ENCODE measurements at regions not wholly inside any gene's neighbourhood (a gene's known extent, or its start where the extent isn't known, plus 50 kb on each side); places are given as distances from the start of the nearest gene placed in this dataset.

GRCh38 chr7:68998136-68998535 is 600.1 kb upstream of the AUTS2 start:
- no peaks in the 10 kb centered on the region for H3K36me3 ChIP-seq
- no peaks in the 10 kb centered on the region for H3K4me1 ChIP-seq
- TF ChIP-seq, protein P1, sequence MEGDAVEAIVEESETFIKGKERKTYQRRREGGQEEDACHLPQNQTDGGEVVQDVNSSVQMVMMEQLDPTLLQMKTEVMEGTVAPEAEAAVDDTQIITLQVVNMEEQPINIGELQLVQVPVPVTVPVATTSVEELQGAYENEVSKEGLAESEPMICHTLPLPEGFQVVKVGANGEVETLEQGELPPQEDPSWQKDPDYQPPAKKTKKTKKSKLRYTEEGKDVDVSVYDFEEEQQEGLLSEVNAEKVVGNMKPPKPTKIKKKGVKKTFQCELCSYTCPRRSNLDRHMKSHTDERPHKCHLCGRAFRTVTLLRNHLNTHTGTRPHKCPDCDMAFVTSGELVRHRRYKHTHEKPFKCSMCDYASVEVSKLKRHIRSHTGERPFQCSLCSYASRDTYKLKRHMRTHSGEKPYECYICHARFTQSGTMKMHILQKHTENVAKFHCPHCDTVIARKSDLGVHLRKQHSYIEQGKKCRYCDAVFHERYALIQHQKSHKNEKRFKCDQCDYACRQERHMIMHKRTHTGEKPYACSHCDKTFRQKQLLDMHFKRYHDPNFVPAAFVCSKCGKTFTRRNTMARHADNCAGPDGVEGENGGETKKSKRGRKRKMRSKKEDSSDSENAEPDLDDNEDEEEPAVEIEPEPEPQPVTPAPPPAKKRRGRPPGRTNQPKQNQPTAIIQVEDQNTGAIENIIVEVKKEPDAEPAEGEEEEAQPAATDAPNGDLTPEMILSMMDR (IDR thresholded peaks at IDR 0.05), result no peak
- TF ChIP-seq EP300 (IDR thresholded peaks at IDR 0.05) (no peak), POLR2A (IDR thresholded peaks at IDR 0.05; ENCODE audit: low read depth) (no peak), POLR2AphosphoS5 (IDR thresholded peaks at IDR 0.05) (no peak)
- no peak overlapping the region for H3K27ac ChIP-seq (replicated peaks in 1 of 4)
- no peak for DNase-seq (ENCODE audit: extremely low spot score)
- intact Hi-C loops (cut with DNase I), result no loop called here
- no peak overlapping the region for H3K4me3 ChIP-seq
- peaks cover 0 to 33% (median 31%) of the 10 kb centered on the region in 4 donors for H3K9me3 ChIP-seq
- WGBS, result 67% methylated on average over 3 of the region's 3 CpGs
- no peaks in the 10 kb centered on the region for H3K27me3 ChIP-seq

DNA sequence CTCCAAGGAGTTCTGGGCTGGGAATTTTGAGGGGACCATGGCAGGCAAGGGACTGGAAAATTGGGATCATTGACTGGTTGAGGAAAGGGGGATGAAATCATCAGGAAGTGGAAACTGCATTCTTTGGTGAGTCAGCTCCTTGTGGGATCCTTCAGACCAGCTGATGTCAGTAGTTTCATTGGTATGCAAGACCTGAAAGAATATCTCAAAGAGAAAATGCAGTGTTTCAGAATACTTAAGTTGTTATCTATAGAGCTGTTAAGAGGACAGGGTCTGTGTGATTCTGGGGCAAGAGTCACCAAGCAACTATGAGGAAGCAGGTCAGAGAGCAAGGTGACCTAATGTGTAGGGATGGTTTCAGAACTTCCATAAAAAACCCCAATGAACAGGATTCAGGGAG is 595.9 kb upstream of the AUTS2 start:
- Histone ChIP-seq H3K36me3 (no peaks in the 10 kb centered on the region), H3K4me3 (no peak overlapping the region), H3K27me3 (no peaks in the 10 kb centered on the region), H3K4me1 (no peaks in the 10 kb centered on the region), H3K9me3 (peaks cover 0 to 33% (median 31%) of the 10 kb centered on the region in 4 donors), H3K27ac (replicated peaks in 1 of 4) (no peak overlapping the region)
- intact Hi-C loops (cut with DNase I), result no loop called here
- no peak for DNase-seq (ENCODE audit: extremely low spot score)
- TF ChIP-seq, protein P1 (IDR thresholded peaks at IDR 0.05), result no peak
- TF ChIP-seq EP300 (IDR thresholded peaks at IDR 0.05) (no peak), POLR2A (IDR thresholded peaks at IDR 0.05; ENCODE audit: low read depth) (no peak), POLR2AphosphoS5 (IDR thresholded peaks at IDR 0.05) (no peak)

GRCh38 chr7:69012149-69012548 is 586.1 kb upstream of the AUTS2 start:
- TF ChIP-seq POLR2A (IDR thresholded peaks at IDR 0.05; ENCODE audit: low read depth) (no peak), EP300 (IDR thresholded peaks at IDR 0.05) (no peak), POLR2AphosphoS5 (IDR thresholded peaks at IDR 0.05) (no peak)
- TF ChIP-seq, protein P1 (IDR thresholded peaks at IDR 0.05), result no peak
- no peak overlapping the region for H3K27ac ChIP-seq (replicated peaks in 1 of 4)
- WGBS, result 98% methylated on average over 1 of the region's 1 CpG
- H3K4me1 ChIP-seq, result no peaks in the 10 kb centered on the region
- intact Hi-C loops (cut with DNase I), result no loop called here
- H3K27me3 ChIP-seq, result no peaks in the 10 kb centered on the region
- H3K4me3 ChIP-seq, result no peak overlapping the region
- no peaks in the 10 kb centered on the region for H3K36me3 ChIP-seq
- H3K9me3 ChIP-seq, result peaks cover 0 to 4% (median 0%) of the 10 kb centered on the region in 4 donors
- DNase-seq (ENCODE audit: extremely low spot score), result no peak

- 85% methylated on average over 3 of the region's 3 CpGs for WGBS
- no peak overlapping the region for H3K27ac ChIP-seq (replicated peaks in 1 of 4)
- no peaks in the 10 kb centered on the region for H3K36me3 ChIP-seq
- no peaks in the 10 kb centered on the region for H3K27me3 ChIP-seq
- TF ChIP-seq POLR2A (IDR thresholded peaks at IDR 0.05; ENCODE audit: low read depth), result no peak
- no peak for TF ChIP-seq POLR2AphosphoS5 (IDR thresholded peaks at IDR 0.05)
- TF ChIP-seq EP300 (IDR thresholded peaks at IDR 0.05), result no peak
- TF ChIP-seq, protein P1 (IDR thresholded peaks at IDR 0.05), result no peak
- peaks cover 0 to 16% (median 13%) of the 10 kb centered on the region in 4 donors for H3K9me3 ChIP-seq
- DNase-seq (ENCODE audit: extremely low spot score), result no peak
- intact Hi-C loops (cut with DNase I), result no loop called here
- H3K4me1 ChIP-seq, result no peaks in the 10 kb centered on the region
- H3K4me3 ChIP-seq, result no peak overlapping the region
These were observed 581.1 kb upstream of the AUTS2 start for GRCh38 chr7:69017208-69017607.

DNA sequence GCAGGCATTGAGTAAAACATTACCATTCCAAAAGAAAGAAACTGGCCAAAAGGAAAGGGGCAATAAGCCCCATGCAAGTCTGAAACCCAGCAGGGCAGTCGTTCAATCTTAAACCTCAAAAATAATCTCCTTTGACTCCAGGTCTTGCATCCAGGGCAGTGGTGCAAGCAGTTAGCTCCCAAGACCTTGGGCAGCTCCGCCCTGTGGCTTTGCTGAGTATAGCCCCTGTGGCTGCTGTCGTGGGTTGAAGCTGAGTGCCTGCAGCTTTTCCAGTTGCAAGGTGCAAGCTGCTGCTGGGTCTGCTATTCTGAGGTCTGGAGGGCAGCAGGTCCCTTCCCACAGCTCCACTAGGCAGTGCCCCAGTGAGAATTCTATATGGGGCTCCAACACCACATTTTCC is 580.1 kb upstream of the AUTS2 start:
- TF ChIP-seq, protein P1 (IDR thresholded peaks at IDR 0.05), result no peak
- no peak for TF ChIP-seq POLR2AphosphoS5 (IDR thresholded peaks at IDR 0.05)
- TF ChIP-seq POLR2A (IDR thresholded peaks at IDR 0.05; ENCODE audit: low read depth), result no peak
- no peak for TF ChIP-seq EP300 (IDR thresholded peaks at IDR 0.05)
- Histone ChIP-seq H3K9me3 (peaks cover 0 to 16% (median 11%) of the 10 kb centered on the region in 4 donors), H3K36me3 (no peaks in the 10 kb centered on the region), H3K27me3 (no peaks in the 10 kb centered on the region), H3K4me1 (no peaks in the 10 kb centered on the region), H3K27ac (replicated peaks in 1 of 4) (no peak overlapping the region), H3K4me3 (no peak overlapping the region)
- DNase-seq (ENCODE audit: extremely low spot score), result peak; percentile 75
- WGBS, result 62% methylated on average over 3 of the region's 3 CpGs
- intact Hi-C loops (cut with DNase I), result no loop called here

Measured in esophagus muscularis mucosa (tissue), 4 donors.